GM23248 (cell line): ENCODE measurements at regions not wholly inside any gene's neighbourhood (a gene's known extent, or its start where the extent isn't known, plus 50 kb on each side); places are given as distances from the start of the nearest gene placed in this dataset.

Experiments used
- DNase-seq: peaks from one replicate; pipeline ENCODE4 v3.0.0-alpha.2; 2015
- H2AFZ ChIP-seq: fragments of 200-600 bp; sonication (generic); 2 replicates; pipeline ENCODE4 v1.6.1; 2016; ENCODE audit warnings: antibody characterized with exemption
- H3F3A ChIP-seq: fragments of 200-600 bp; sonication (generic); 2 replicates; pipeline ENCODE4 v1.6.1; 2016; ENCODE audit warnings: mild to moderate bottlenecking, antibody characterized with exemption, mixed run types; ENCODE audit not compliant: insufficient read depth
- H3K27ac ChIP-seq: fragments of 200-600 bp; sonication (generic); 2 replicates; pipeline ENCODE4 v1.5.1; 2016; ENCODE audit warnings: mild to moderate bottlenecking
- H3K27me3 ChIP-seq: fragments of 200-600 bp; sonication (generic); replicated peaks from 2 replicates; pipeline ENCODE4 v1.6.1; 2016; ENCODE audit warnings: mild to moderate bottlenecking; ENCODE audit not compliant: insufficient read depth
- H3K36me3 ChIP-seq: fragments of 200-600 bp; sonication (generic); 2 replicates; pipeline ENCODE4 v1.6.1; 2016; ENCODE audit warnings: low read depth, mild to moderate bottlenecking
- H3K4me1 ChIP-seq: fragments of 200-600 bp; sonication (generic); 2 replicates; pipeline ENCODE4 v1.6.1; 2016; ENCODE audit warnings: mild to moderate bottlenecking; ENCODE audit not compliant: insufficient read depth
- H3K4me2 ChIP-seq: fragments of 200-600 bp; sonication (generic); one replicate; pipeline ENCODE4 v1.6.1; 2016; ENCODE audit warnings: mild to moderate bottlenecking; ENCODE audit not compliant: unreplicated experiment
- H3K4me3 ChIP-seq: fragments of 200-600 bp; sonication (generic); 2 replicates; pipeline ENCODE4 v1.5.1; 2016; ENCODE audit warnings: mild to moderate bottlenecking
- H3K79me2 ChIP-seq: fragments of 200-600 bp; sonication (generic); 2 replicates; pipeline ENCODE4 v1.6.1; 2016; ENCODE audit warnings: mild to moderate bottlenecking; ENCODE audit not compliant: insufficient read depth
- H3K9ac ChIP-seq: fragments of 200-600 bp; sonication (generic); 2 replicates; pipeline ENCODE4 v1.6.1; 2016; ENCODE audit warnings: mild to moderate bottlenecking
- H3K9me2 ChIP-seq: fragments of 200-600 bp; sonication (generic); 2 replicates; pipeline ENCODE4 v1.6.1; 2016; ENCODE audit warnings: mixed run types, mild to moderate bottlenecking, moderate library complexity; ENCODE audit not compliant: insufficient read depth
- H3K9me3 ChIP-seq: fragments of 200-600 bp; sonication (generic); one replicate; pipeline ENCODE4 v1.6.1; 2017; ENCODE audit warnings: low read depth
- H4K20me1 ChIP-seq: fragments of 200-600 bp; sonication (generic); 2 replicates; pipeline ENCODE4 v1.6.0; 2016; ENCODE audit not compliant: insufficient read depth
- EZH2 ChIP-seq: fragments of 200-600 bp; sonication (generic); IDR thresholded peaks from 2 replicates; pipeline ENCODE4 v1.6.1; 2018; ENCODE audit warnings: antibody characterized with exemption, mild to moderate bottlenecking; ENCODE audit not compliant: insufficient read depth, poor library complexity, severe bottlenecking
- EZH2phosphoT487 ChIP-seq: fragments of 200-600 bp; sonication (generic); IDR thresholded peaks from 2 replicates; pipeline ENCODE4 v1.6.1; 2018; ENCODE audit warnings: antibody characterized with exemption, moderate library complexity, mild to moderate bottlenecking, low read depth; ENCODE audit not compliant: insufficient read depth
- WGBS, 2 experiments: methylation state at CpG; one replicate each; pipeline ENCODE4 v1.1.6; 2015 to 2017; ENCODE audit warnings: low lambda C conversion rate in 2 of 2, low coverage in 1 of 2; ENCODE audit errors: missing lambda C conversion rate in 2 of 2; 5-methylcytosine and 5-hydroxymethylcytosine counted together
- in situ Hi-C: fragments of 300-500 bp; cut with MboI; formaldehyde crosslinking; loops from 2 replicates; pipeline ENCODE4 v1.15.0; 2020

- Histone ChIP-seq H4K20me1 (no peaks in the 10 kb centered on the region), H3K9me3 (no peaks in the 10 kb centered on the region), H3K4me3 (no peak overlapping the region), H3K9ac (no peak overlapping the region), H3K27ac (no peak overlapping the region), H3K79me2 (no peaks in the 10 kb centered on the region), H3K36me3 (no peaks in the 10 kb centered on the region), H2AFZ (no peak overlapping the region), H3K4me2 (no peak overlapping the region), H3K9me2 (no peaks in the 10 kb centered on the region), H3K27me3 (peaks cover 5% of the 10 kb centered on the region; the same call in 1 of the 2 replicates), H3F3A (no peaks in the 10 kb centered on the region), H3K4me1 (no peaks in the 10 kb centered on the region)
- WGBS, 2 experiments = 13 to 17% methylated on average over 16 of the region's 16 CpGs
- TF ChIP-seq EZH2 (no peak), EZH2phosphoT487 (no peak)
- no peak for DNase-seq
- in situ Hi-C loops = no loop called here
Observed at GRCh38 chr15:45743426-45744235, 108.8 kb downstream of the SQOR start.

GRCh38 chr15:45744236-45744589 is 109.4 kb downstream of the SQOR start:
- Histone ChIP-seq H3K36me3 (no peaks in the 10 kb centered on the region), H3K27me3 (peaks cover 5% of the 10 kb centered on the region; the same call in 1 of the 2 replicates), H3K4me3 (no peak overlapping the region), H3F3A (no peaks in the 10 kb centered on the region), H3K27ac (no peak overlapping the region), H3K9me3 (no peaks in the 10 kb centered on the region), H2AFZ (no peak overlapping the region), H3K9ac (no peak overlapping the region), H3K4me1 (no peaks in the 10 kb centered on the region), H3K4me2 (no peak overlapping the region), H3K9me2 (no peaks in the 10 kb centered on the region), H4K20me1 (no peaks in the 10 kb centered on the region), H3K79me2 (no peaks in the 10 kb centered on the region)
- WGBS, 2 experiments = 34 to 39% methylated on average over 4 of the region's 4 CpGs
- in situ Hi-C loops = no loop called here
- TF ChIP-seq EZH2phosphoT487 (no peak), EZH2 (no peak)
- no peak for DNase-seq

GRCh38 chr15:45747426-45747825 is 112.6 kb downstream of the SQOR start:
- Histone ChIP-seq H3K4me2 (no peak overlapping the region), H3K27me3 (peaks cover 5% of the 10 kb centered on the region; the same call in 1 of the 2 replicates), H3K36me3 (no peaks in the 10 kb centered on the region), H4K20me1 (no peaks in the 10 kb centered on the region), H3K79me2 (no peaks in the 10 kb centered on the region), H3K27ac (no peak overlapping the region), H2AFZ (no peak overlapping the region), H3K9me2 (no peaks in the 10 kb centered on the region), H3K4me3 (no peak overlapping the region), H3K9ac (no peak overlapping the region), H3F3A (no peaks in the 10 kb centered on the region), H3K9me3 (no peaks in the 10 kb centered on the region), H3K4me1 (no peaks in the 10 kb centered on the region)
- in situ Hi-C loops = no loop called here
- no peak for DNase-seq
- WGBS, 2 experiments = 18 to 21% methylated on average over 3 of the region's 3 CpGs
- no peak for TF ChIP-seq EZH2phosphoT487
- no peak for TF ChIP-seq EZH2

GRCh38 chr15:45751629-45752028 is 116.8 kb downstream of the SQOR start:
- no peak for TF ChIP-seq EZH2phosphoT487
- H3K4me1 ChIP-seq = no peaks in the 10 kb centered on the region
- H3K4me3 ChIP-seq = no peak overlapping the region
- H3F3A ChIP-seq = no peaks in the 10 kb centered on the region
- WGBS, 2 experiments = 2 to 4% methylated on average over 3 of the region's 3 CpGs
- H4K20me1 ChIP-seq = no peaks in the 10 kb centered on the region
- no peaks in the 10 kb centered on the region for H3K27me3 ChIP-seq
- in situ Hi-C loops = no loop called here
- no peak overlapping the region for H3K4me2 ChIP-seq
- H2AFZ ChIP-seq = no peak overlapping the region
- DNase-seq = no peak
- no peak overlapping the region for H3K9ac ChIP-seq
- no peaks in the 10 kb centered on the region for H3K79me2 ChIP-seq
- no peaks in the 10 kb centered on the region for H3K9me2 ChIP-seq
- H3K27ac ChIP-seq = no peak overlapping the region
- H3K36me3 ChIP-seq = no peaks in the 10 kb centered on the region
- H3K9me3 ChIP-seq = no peaks in the 10 kb centered on the region
